DLD1 (cell line): ENCODE measurements at regions not wholly inside any gene's neighbourhood (a gene's known extent, or its start where the extent isn't known, plus 50 kb on each side); places are given as distances from the start of the nearest gene placed in this dataset.
"Not testable (repeated sequence)": the region's sequence is repeated elsewhere in the genome, so short reads cannot be mapped to it uniquely, and the experiment has no call there.

Experiments used
- in situ Hi-C: cut with HindIII; loops from 2 replicates; pipeline ENCODE4 v1.10.0; 2017; ENCODE audit warnings: low sequenced_read_pairs

DNA sequence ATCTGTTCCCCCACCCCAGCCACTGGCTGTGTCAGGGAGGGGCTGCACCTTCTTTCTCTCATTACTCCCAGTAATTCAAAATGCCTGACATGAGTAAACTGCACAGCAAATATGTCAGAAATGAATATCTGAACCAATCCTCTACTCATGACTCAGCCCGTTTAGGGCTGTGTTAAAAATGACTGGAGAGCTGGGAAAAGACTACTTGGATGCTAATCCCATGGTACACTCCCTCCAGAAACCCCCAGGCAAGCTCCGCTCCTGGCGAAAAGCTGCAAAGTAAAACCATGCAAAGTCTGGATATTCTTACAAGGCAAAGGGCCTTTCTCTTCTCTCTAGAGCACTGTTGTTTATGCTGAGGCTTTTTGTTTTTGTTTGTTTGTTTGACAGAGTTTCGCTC lies 448.1 kb upstream of the DYNLRB2 start:
- in situ Hi-C loops, result no loop called here

GRCh38 chr16:80091453-80091852 lies 449.3 kb upstream of the DYNLRB2 start:
- in situ Hi-C loops, result not testable (repeated sequence)

GRCh38 chr16:80085606-80086005 lies 455.2 kb upstream of the DYNLRB2 start:
- in situ Hi-C loops, result no loop called here

DNA sequence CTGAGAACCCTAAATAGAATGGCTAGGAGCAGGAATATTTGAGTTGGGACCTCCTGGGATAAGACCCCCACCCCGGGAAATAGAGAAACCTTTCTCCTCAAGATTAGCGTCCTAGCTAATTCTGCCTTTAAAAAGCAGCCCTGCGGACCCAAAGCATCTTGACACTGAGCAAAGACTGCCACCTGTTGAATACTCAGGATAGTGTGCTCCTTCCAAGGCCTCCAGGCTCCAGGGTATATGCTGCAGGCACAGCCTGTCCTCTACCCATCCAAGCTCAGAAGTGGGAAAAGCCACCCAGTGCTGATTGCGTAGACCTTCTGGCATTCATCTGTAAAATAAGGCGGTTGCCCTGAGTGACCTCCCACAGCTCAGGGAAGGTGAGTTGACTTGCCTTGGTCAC lies 456.2 kb upstream of the DYNLRB2 start:
- in situ Hi-C loops, result no loop called here

- in situ Hi-C loops, result no loop called here
Measured at GRCh38 chr16:80084163-80084562, 456.6 kb upstream of the DYNLRB2 start.

DNA sequence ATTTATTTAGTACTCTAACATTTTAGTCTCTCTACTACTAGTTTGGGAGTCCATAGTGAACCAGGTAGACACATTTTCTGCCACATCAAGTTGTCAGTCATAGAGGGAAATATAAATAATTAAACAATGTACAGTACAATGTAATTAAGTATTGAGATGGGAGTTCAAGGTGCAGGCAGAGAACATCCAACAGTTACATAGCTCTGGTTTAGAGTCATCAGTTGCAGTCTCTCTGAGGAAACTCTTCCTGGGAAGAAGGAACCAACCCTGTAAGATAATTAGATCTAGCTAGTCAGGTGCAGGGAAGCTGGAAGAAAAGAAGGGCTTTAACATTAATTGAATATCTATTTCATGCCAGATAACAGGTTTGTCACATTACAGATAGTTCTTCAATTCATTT lies 457.9 kb upstream of the DYNLRB2 start:
- in situ Hi-C loops, result no loop called here

DNA sequence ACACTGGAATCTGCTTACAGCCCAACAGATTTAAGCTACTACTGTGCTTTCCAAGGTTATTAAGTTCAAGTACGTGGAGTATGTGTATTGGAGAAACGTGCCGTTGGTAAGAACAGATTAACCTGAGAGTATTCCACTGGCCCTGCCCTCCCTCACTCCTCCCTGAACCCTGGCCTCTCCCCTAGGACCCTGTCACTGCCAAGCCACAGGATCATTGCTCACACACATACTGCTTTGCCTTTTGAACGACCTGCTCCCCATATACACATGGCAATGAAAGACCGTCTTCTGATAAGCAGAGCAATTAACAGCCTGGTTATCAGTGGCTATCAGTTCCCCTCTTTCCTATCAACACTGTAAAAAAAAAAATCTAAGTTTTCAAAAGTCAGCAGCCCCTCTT lies 458.9 kb upstream of the DYNLRB2 start:
- in situ Hi-C loops, result no loop called here

DNA sequence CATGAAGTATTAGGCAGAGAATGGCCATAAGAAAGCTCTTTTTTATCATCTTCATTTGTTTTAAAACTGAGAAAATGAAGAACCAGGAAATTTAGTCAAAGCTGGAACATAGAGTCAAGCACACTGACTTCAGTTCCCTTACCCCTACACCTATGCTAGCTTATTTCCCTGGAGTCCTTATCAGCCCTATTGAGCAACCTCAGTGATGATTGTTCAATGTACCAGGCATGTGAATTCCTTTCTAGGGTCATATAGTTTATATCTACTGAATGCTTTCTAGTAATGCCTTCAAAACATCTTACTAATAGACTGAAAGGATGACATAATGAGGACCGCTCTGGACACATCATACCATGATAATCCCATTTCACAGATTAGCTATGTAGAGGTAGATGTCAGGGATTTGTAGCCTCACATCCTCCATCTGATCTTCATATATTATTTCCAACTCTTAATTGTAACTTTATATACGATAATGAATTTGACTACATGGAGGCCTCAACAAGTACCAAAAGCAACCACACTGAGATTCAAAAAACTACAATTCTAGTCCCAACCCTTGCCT lies 460.4 kb upstream of the DYNLRB2 start:
- in situ Hi-C loops, result no loop called here

DNA sequence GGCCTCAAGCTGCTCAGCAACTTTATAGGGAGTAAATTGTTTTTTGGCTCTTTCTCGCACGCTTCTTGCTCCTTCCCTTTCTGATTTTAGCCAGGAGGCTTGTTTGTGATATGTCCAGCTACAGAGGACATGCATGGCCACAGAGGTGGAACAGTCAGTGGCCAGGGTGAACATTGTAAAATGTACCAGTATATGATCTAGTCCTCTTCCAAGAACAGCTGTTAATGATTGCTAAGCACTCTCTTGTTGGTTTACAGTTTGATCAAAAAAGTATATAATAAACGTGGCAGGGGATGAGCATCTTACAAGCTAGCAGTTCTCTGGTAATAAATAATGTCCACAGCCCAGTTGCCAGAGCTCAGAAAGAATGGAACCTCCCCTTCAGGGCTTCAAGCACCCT lies 461.7 kb upstream of the DYNLRB2 start:
- in situ Hi-C loops, result no loop called here

- in situ Hi-C loops, result no loop called here
Measured at GRCh38 chr16:80077696-80078095, 463.1 kb upstream of the DYNLRB2 start.

DNA sequence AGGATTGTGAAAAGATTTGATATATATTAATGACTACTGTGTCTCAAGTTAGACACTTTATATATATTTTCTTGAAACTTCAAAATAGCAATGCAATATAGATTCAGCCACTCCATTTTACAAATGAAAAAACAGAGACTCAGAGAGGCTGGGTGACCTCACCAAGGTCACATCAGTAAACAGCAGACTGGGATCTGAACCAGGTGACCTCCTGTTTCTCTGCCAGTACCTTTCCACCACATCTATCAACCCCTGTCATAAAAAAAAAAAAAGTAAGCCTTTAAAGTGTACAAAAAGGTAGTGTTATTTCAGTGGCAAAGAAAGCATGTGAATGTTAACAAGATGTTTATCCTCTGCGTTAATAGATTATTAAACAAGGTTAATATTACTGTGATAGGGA lies 466.5 kb upstream of the DYNLRB2 start:
- in situ Hi-C loops, result no loop called here

DNA sequence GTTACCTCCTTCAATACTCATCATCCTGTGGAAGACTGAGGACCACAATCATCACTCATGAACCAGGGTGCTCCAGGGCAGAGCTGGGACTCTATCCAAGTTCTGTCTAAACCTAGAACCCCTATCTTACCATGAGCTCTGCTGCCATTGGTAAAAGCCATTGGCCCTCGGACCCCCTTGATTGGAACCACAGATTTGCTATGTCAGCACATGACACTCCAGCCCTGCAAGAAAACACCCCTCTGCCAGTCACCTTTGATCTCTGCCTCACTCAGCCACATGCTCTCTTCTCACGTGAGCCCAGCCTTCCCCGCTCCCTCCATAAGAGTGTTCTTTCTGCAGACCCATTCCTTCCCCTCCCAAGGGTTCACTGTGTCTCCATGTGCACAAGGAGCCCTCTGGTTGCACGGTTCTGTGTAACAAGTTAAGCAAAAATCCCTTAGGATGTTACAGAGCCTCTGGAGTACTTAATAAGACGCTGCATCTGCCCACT lies 468.8 kb upstream of the DYNLRB2 start:
- in situ Hi-C loops, result no loop called here

DNA sequence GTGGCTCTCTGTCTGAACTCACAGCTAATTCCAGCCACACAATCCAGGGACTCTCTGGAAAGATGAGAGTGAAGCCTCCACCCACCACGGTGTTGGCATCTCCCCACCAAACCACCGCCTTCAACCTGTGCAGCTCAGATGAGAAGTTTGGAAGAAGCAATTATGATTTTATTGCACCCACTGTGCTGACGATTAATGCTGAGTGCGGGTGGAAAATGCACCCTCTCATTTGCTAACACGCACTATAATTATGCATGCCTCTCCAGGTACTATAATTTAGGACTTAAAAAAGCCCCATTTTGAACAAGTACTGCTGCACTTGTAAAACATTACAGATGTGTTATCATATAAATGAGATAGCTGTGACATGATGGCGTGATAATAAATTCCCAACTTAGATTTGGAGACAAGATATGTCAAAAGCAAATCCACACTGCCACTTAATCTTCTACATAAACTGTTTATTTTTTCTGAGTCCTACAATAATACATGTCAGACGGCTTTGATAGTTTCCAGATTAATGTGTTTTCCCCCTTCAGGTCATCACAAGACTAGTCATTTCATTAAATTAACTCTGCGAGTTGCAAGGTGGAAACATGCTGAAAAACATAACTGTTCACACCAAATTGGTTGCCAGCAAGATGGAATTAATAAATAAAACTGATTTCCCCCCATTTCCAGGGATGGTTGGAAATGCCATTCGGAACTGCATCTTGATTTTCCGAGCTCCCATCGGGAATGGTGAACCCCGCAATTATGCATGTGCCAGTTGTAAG lies 466.5 kb upstream of the MAF start:
- in situ Hi-C loops, result no loop called here

DNA sequence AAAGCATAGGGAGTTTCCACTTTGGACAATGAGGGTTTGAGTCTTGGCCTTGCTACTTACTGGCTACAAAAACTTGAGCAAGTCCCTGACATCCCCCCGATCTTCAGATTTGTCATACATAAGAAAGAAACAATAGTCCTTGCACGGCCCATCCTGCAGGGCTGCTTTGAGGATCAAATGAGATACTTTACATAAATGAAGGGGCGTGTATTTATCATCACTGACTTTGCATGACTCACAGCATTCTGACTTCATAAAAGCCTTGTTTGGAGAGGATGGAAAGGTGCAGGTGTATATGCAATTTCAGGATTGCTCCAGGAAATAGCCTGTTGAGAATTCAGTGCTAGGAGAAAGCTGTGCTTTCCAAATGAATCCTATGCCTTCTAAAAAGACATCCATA lies 465.0 kb upstream of the MAF start:
- in situ Hi-C loops, result no loop called here

- in situ Hi-C loops, result no loop called here
Measured at GRCh38 chr16:80063713-80064069, 463.2 kb upstream of the MAF start.

DNA sequence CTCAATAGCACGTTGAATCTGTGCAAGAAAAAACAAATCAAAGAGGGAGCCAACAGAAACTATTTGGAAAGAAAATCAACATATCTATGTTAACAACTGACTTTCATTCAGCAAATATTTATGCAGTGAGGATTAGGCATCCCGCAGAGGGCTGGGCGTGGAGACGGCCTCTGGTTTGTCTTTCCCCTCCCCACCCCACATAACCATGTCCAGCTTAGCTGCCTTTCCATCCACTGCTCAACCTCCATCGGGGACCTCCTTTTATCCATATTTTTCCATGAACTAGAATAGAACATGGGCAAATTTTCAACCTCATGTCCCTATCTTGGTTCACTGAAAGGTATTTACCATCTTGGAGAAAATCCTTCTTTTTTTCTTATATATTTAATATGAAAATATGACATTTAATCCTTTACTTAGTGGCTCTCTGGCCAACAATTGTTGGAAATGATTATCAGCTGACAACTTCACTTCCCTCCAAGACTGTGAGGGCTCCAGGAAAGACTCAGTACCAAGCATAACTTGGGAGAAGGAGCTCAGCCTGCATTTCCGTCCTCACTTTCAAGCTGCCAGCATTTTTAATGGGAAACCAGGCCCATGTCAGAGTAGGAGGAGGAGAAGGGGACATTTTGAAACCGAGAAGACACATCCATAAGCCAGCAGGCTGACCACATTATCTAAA lies 462.6 kb upstream of the MAF start:
- in situ Hi-C loops, result no loop called here

DNA sequence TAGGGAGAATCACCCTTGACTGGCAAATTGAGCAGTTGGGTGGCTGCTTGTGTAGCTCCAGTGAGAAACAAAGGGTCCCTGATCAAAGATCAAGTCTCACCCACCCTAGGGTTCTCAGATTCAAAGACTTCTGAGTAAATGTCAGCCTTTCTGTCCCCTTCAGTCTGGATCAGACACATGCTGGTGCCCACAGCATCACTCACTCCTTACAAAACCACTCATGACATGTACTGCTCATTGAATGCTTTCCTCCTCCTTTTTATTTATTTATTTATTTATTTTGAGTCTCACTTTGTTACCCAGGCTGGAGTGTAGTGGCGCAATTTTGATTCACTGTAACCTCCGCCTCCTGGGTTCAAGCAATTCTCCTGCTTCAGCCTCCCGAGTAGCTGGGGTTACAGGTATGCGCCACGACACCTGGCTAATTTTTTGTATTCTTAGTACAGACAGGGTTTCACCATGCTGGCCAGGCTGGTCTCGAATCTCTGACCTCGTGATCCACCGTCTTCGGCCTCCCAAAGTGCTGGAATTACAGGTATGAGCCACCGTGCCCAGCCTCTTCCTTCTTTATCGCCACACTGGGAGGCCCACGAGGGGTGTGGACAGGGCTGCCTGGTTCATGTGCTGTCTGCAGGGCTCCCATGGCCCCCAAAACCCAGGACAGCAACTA lies 462.0 kb upstream of the MAF start:
- in situ Hi-C loops, result no loop called here

DNA sequence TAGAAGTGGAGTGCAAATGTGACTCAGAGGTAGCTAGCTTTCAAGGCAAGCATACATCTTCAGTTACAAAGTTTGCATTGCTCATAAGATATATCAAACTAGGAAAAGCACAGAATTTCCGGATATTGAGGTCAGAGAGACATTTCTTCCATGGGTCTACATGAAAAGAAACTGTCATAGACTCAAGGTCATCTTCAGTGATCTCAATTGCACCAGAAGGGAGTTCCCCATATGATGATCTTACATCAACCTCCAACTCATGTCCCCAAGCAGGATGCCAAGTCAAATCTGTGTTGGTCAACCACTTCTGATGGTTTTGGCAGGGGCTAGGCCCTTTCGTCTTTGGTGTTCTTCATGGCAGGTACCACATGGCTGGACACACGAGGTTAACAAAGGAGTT lies 459.9 kb upstream of the MAF start:
- in situ Hi-C loops, result no loop called here

DNA sequence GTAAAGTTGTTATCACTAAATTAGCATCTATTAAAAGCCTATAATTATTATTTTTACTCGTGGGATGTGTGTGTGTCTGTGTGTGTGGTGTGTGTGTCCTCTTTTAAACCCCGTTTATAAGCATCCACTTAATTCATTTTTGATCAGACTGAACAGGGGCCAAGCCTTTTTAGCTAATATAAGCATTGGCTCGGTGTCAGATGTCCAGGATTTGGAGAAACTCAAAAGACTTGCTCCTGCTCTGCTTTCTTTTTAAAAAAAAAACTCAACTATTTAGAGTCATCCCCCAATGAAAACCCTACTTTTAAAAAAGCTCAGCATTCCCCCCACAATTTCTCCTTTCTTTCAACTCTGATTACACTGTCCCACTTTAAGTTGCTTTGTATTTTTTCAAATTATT lies 459.3 kb upstream of the MAF start:
- in situ Hi-C loops, result loop anchor here (10.0 kb wide), 1 partner anchor 125 kb away; no protein-coding TSS in a partner anchor

DNA sequence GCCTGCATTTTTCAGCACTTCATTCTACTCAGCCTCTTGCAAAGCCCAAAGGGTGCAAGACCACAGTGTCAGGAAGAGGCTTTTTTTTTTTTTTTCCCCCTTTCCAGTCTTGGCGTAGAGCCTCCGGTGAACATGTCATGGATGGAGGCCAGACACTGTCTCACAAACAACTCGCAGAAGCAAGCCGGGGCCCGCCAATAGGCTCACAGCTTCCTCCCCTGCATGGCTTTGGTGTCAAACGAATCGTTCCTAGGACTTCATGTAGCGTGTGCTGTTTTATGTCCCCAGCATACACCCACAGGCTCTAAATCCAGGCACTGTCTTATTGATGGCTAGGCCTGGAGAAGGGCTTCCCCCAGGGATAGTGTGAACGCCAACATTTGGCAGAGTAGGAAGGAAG lies 457.7 kb upstream of the MAF start:
- in situ Hi-C loops, result loop anchor here (10.0 kb wide), 1 partner anchor 123 kb away; no protein-coding TSS in a partner anchor

DNA sequence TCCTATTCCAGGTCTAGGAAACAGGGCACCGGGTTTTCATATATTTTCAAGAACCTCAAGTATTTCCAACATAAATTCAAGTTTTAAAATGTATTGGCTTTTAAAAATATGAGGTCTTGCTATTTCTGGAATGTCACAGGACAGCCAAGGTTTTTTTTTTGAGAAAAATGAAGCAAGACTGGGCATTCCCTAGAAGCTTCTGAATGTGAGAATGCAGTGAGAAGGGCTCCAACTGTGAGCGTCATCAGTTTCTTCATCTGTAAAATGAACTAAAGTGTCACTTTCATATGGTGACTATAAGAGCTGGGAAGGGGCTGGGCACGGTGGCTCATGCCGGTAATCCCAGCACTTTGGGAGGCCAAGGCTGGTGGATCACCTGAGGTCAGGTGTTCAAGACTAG lies 455.8 kb upstream of the MAF start:
- in situ Hi-C loops, result loop anchor here (10.0 kb wide), 1 partner anchor 122 kb away; no protein-coding TSS in a partner anchor
